HG02981 (cell line): ENCODE measurements at regions not wholly inside any gene's neighbourhood (a gene's known extent, or its start where the extent isn't known, plus 50 kb on each side); places are given as distances from the start of the nearest gene placed in this dataset.
"Not testable (repeated sequence)": the region's sequence is repeated elsewhere in the genome, so short reads cannot be mapped to it uniquely, and the experiment has no call there.

Experiments
- ATAC-seq: cut with Tn5 transposase; IDR thresholded peaks from one replicate; pipeline ENCODE4 v1.9.1; 2021; ENCODE audit warnings: mild to moderate bottlenecking, moderate library complexity; ENCODE audit not compliant: unreplicated experiment

DNA sequence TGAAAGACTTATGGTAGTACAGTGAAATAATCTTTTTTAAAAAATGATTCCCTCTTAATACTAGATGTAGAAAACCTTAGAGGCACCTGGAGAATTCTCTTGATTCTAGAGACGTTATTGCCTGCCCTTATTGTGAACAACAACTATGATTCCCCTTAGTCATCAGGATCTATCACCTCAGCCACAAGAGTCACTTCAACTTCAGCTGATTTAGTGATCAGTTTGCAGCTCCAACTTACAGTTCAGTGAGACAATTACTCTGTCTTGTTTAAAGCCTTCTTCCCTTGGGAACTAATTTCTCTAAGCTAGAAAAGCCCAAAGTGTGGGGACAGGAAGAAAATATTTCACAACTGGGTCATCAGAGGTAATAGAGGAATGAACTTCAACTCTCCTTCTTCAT is 254.3 kb upstream of the SLITRK1 start:
- no peak for ATAC-seq

DNA sequence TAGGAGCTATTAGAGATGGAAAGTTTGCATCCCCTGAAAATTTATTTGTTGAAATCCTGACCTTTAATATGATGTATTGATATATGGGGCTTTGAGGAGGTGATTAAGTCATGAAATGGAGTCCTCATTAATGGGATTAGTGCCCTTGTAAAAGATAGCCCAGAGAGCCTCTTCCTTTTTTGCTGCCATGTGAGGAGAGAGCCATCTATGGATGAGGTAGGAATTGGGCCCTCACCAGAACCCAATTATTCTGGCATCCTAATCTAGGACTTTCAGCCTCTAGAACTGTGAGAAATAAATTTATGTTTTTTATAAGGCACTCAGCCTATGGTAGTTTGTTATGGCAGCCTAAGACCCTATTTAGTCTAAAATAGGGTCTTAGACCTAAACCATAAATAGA is 250.2 kb upstream of the SLITRK1 start:
- no peak for ATAC-seq

DNA sequence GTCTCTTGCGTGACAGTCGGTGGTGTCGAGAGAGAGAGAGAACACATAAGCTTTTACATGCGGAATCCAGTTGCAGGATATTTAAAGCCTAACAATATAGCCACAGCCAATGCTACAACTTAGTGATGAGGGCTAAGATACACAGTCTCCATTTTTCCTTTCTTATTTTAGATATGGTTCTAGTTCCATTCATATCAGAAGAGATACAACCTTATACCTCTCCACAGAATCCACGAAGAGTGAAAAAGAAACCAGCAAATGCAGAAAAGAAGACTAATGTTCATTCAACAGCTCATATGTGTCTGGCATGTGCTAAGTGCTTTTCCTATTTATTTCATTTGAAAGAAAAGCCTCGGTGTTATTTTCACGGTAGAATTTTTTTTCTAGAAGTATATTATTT is 249.0 kb upstream of the SLITRK1 start:
- ATAC-seq: no peak

DNA sequence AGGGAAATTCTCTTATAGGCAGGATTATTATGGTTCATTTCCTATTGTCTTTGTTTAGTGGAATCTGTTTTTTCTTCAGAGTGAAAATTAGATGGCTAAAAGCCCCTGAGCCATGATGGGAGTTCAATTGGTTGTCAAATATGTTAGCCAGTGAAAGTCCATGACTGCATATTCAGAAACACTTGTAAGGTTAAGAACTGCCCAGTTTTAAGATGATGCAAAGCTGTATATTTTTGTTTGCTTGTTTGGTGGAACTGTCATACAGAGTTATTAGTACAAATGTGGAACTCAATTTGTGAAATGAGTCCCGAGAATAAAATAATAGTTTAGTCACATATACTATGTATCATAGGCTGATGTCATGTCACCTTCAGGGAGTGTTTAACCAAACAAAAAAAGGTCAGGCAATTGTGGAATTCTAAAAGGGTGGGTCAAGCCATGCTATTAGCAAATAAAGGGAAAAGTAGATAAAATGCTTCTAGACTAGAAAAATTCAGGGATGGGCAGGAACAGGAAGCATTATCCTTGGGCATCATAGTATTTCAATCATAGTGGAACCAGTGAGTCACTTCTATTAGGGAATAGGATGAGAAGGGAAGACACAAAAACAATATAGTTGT is 248.3 kb upstream of the SLITRK1 start:
- ATAC-seq: no peak

DNA sequence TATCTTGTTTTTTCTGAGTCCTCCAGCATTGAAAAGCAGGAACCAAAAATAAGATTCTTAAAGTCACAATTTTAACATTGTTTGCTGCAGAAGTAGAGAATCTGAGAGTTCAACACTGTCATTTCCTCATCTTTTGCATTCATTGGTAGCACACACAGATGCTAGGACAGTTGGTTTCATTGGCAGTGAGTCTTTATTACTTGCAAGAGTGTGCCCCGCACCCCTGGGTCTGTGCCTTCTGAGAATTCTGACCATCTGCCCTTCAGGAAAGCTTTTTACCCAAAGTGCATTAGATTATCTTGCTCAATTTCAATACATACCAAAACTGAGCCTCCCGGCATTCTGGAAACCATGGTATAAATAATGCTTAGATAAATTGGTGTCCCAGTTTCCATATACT is 247.7 kb upstream of the SLITRK1 start:
- ATAC-seq: no peak

DNA sequence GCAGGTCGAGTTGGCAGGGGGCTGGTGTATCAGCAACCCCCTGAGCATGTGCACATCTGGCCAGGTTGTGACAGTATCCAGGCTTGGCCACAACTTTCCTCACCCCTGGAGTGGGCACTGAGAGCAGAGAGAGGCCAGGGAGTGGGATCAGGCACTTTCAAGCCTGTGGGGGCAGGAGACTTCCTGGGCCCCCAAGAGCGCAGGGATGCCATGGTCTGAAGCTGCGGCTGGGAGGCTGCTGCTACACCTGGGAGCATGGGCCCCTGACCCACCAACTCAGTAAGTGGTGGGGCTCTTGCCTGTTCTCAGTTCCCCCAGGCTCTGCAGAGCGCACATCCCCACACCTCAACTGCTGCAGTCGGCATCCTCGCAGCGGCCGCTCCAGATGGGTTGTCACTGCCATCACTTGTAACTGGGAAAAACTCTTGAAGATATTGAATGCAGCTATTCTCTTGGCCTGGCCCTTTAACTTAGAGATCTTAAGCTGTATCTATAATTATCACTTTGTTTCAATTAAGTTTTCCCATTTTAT is 245.4 kb upstream of the SLITRK1 start:
- ATAC-seq: no peak

DNA sequence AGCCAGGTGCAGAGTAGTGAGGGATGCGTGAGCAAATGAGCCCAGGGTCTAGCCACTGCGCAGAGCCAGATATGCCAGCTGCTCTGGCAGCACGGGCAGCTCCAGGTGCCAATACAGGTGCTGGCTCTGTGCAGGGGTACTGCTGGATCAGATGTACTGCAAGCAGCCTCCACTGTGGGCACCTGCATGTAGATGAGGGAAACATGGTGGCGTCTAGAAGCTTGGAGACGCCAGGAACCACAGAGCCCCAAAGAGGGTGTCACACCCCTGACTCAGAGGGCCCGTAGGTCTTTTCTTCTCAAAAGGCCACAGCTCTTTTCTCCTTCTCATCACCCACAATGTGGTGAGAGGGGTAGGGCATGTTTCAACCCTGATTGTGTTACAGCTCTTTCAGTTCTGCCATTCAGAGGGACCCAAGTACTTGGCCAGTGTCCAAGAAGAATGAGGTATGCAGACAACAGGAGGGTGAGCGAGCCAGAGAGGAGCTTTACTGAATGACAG is 244.4 kb upstream of the SLITRK1 start:
- peak; percentile 72 for ATAC-seq

DNA sequence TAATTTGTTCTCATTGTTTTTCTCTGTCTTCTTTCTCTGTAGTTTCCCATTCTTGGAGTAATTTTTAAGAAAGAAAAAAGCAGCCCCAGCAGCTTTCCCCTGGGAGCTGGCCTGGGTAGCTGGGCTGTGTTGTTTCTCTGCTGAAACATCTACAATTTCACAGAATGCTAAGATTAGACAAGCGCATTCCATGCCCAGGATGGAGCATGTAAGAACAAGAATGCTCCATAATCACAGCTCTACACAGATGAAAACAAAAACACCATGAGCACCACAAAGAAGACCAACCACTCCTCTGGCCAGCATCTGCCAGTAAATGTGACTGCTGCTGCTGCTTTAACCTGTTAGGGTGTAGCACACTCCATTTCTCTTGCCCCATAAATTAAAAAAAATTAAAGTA is 239.2 kb upstream of the SLITRK1 start:
- ATAC-seq: no peak

DNA sequence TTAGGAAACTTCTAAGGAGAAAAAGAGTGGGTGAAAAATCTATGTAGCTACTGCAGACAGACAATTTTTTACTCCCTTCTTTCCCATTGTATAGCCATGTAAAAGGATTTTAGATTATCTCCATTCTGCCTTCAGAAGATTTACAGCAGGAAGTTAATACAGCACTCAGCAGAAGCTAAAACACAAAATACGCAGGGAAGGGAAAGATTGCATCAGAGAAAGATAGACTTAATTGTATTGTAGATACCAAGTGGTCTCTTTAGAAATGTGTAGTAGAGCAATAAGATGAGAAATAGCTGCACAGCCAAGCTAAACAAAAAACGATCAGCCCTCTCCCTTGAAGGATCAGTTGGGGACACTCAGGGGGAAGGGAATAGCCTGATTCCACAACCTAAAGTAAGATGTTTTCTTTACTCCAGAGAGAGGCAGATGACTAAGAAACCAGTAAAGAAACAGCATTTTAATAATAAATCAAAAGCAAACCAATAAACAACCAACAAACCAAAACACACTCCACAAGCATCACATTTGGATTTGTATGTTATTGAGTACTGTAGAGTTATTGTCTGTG is 236.7 kb upstream of the SLITRK1 start:
- ATAC-seq: no peak

DNA sequence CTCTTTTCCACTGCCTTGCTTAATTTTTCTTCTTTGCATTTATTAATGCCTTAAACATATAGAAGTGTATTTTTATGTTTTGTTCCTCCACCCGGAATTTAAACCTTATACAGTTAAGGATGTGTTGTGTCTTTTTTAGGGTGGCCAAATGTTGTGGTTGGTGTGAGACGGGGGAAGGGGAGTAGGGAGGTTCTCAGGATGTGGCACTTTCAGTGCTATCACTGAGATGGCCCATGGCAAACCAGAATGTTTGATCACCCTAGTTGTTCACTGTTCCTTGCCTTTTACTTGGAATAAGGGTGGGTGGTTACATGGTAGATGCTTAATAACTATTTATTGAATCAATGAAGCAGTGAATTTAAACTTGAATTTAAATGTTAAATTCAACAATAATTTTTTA is 216.0 kb upstream of the SLITRK1 start:
- no peak for ATAC-seq

DNA sequence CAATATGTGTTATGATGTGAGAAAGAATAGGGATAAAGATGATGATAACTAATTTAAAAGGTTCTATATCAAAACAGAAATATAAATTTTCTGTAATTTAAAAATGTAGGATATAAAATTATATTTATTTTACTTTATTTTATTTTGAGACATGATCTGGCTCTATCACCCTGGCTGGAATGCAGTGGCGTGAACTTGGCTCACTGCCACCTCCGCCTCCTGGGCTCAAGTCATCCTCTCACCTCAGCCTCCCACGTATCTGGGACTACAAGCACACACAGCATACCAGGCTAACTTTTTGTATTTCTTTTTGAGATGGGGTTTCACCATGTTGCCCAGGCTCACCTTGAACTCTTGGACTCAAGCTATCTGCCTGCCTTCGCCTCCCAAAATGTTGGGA is 214.9 kb upstream of the SLITRK1 start:
- ATAC-seq: no peak

DNA sequence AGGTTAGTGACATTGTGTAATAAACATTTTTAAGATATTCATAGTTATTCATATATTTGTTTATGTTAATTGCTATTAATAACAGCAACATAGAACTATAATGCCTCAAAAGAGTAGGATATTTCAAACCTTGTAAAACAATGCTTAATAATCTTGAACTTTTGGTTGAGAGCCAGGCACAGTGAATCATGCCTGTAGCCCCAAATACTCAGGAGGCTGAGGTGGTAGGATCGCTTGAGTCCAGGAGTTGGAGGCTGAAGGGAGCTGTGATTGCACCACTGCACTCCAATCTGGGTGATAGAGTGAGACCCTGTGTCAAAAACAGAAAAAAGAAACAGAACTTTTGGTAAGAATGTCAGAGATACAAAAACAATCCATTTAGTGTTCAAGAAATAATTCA is 213.9 kb upstream of the SLITRK1 start:
- ATAC-seq: no peak

DNA sequence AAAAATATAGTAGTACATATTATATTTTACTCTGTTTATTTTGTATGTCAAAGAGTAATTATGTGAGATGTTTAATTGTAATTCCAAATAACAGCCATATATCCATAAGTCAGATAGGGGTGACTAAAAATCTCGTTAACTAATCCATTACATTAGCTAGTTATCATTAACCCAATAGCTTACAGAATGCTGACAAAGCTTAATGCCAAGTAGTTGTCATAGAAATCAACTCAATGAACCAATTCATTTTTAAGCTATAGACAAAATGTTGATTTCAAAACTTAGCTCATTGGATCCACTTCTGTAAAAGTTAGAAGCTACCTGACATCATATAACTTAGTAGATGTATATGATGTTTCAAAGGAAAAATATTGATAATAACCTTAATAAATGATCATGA is 206.7 kb upstream of the SLITRK1 start:
- no peak for ATAC-seq

DNA sequence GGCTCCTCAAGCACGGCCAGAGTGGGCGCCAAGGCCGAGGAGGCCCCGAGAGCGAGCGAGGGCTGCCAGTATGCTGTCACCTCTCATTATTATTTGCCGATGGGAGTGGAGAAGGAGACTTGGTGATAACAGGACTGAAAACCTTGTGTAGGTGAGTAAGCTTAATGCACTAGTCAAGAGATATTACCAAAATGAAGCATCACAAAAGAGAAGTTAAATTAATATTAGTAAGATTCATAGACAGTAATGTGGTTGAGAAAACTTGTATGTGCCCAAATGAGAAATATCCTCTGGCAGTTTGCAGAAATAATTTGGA is 204.5 kb upstream of the SLITRK1 start:
- ATAC-seq: no peak

DNA sequence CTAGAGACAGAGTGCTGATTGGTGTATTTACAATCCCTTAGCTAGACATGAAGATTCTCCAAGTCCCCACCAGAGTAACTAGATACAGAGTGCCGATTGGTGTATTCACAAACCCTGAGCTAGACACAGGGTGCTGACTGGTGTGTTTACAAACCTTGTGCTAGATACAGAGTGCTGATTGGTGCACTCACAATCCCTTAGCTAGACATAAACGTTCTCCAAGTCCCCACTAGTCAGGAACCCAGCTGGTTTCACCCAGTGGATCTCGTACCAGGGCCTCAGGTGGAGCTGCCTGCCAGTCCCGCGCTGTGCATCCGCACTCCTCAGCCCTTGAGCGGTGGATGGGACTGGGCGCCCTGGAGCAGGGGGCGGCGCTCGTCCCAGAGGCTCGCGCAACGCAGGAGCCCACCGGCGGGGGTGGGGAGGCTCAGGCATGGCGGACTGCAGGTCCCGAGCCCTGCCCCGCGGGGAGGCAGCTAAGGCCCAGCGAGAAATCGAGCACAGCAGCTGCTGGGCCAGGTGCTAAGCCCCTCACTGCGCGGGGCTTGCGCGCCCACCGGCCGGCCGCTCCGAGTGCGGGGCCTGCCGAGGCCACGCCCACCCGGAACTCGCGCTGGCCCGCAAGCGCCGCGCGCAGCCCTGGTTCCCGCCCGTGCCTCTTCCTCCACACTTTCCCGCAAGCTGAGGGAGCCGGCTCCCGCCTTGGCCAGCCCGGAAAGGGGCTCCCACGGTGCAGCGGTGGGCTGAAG is 204.0 kb upstream of the SLITRK1 start:
- ATAC-seq: not testable (repeated sequence)

DNA sequence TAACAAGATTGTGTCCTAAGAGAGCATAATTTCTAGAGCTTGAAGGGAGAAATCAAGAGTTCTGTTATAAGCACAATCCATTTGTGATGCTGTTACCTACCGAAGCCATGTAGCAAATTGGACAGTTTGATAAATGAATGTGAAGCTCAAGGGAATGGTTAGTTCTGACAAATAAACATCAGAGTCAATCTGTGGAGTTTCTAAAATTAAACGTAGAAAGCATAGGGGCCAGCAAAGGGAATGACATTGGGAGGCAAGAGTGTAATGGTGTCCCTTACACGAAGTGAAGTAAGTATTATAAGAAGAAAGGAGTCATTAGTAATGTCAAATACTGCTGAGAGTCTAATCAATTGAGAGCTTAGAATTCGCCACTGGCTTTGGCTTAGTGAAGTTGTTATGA is 200.2 kb upstream of the SLITRK1 start:
- no peak for ATAC-seq

DNA sequence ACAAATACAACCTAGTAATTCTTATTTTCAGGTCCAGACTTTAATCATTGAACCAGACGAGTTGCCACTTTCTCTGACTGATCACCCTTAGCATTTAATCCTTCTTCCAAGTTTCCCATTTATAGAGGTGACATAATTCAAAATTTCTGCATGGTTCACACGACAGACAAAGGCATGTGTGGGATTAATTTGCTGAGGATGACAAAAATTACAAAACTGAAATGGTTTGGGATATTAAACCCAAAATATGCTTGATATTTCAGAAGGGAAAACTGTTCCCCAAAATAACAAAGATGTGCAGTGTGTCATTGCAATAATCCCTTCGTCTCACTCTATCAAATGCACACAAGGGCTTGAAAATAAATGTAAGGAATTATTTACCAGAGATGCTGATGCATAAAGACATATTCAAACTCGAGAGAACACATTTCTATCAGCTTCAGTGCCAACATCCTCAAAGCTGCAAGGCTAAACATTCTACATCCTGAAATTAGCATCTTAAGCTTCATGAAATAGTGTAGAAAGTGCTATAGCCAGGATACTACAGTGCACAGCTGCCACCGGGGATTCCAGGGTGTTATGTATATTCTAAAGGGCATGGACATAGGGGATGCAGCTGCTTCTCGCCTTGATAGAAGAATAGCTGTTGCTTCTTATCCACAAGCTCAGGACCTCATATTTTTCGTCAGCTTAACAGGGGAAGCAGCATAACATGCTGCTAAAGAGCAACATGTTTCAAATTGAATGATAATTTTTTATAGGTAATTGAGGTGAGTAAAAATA is 198.7 kb upstream of the SLITRK1 start:
- ATAC-seq: no peak

DNA sequence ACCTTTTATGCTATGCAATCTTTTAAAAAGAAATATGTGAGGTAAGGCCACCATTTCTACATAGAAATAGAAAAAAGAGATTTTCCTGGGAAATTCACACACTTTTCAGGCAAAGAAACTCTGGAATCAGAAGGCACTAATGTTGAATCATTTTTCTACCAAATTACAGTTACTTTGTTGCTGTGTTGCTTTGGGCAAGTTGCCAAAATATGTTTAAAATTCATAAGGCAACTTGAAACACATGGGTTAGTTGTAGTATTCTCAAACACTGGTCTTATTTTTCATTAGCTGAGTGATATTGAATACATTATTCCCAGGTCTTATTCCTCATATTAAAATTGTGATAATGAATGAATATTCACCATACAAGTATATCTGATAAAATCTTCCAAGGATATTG is 195.0 kb upstream of the SLITRK1 start:
- ATAC-seq: no peak

DNA sequence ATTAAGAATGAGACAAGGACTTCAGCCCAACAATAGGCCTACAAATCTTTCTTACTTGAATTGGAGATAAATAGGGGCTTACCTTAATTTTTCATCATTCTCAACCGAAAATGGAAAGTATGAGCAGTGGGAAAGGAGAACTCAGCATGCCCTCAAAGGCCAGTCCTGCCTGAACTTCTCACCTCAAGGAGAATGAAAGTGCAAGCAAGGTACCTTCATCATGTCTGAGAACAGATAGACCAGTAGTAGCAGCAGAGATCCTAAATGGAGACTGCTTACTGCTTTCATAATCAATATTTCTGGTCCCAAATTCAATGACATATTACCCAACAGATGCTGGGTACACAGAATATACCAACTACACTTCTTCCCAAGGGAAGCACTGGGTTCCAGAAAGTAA is 194.0 kb upstream of the SLITRK1 start:
- ATAC-seq: no peak

DNA sequence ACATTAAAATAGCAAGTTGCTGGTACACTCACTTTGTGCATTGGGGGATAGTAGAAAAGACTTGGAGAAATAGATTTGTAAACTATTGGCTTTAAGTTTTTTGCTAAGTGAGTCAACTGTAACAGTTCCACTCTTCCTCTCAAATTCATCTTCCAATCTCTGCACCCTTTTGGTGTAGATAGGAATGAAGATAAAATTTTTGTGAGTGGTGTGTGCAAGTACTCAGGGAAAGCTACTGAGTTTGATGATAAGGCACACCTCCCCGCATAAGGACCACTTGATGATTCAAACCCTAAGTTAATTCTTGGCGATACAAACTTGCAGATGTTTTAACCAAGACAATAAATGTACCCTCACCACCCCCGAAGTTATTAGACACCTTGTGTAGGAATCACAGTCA is 168.3 kb upstream of the SLITRK1 start:
- ATAC-seq: no peak

DNA sequence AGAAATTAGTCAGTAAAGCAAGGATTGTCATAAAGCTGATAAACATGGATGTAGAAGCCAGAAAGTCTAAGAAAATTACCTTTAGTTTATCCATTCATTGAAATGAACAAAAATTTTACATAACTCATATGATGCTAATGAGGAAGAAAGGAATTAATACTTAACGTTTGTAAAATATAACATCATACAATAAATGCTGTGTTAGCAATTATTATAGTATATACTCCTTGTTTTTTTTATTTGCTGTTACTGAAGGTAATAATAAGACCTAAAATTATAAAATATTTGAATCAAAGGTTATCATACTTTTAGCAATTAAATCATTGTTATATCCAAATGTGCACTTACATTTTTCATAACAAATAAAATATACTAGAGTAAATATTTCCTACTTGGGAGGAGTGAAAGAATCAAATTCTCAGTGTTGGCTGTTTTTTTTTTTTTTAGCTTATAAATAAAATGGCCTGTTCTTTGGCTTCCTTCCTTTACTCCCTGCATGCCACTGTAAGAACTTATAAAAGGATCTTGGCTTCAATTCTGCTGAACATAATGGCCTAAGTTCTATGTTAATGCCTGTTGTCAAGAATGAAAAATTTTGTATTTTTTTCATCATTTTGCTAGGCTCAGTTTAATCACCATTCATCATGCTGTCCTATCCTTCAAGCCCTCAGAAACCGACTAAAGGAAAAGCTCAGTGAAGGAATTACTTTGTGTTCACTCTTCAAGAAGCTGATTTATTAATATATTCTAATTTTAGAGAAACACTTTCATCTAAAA is 167.4 kb upstream of the SLITRK1 start:
- no peak for ATAC-seq
